Kidney (tissue), 13 donors: ENCODE measurements at regions not wholly inside any gene's neighbourhood (a gene's known extent, or its start where the extent isn't known, plus 50 kb on each side); places are given as distances from the start of the nearest gene placed in this dataset.
A peak's percentile ranks its signal among the peaks of the same experiment; 100 is the strongest.

ENCODE experiments used
- DNase-seq, 5 donors: peaks; one replicate each; pipeline ENCODE4 v3.0.0-alpha.2; 2013 to 2020
- FAIRE-seq: peaks from 2 replicates; lab custom pipeline; 2012; peaks lifted over from hg19 to GRCh38; lab: Jason Lieb, UNC
- H3K27ac ChIP-seq, 2 donors: one replicate each; pipeline ENCODE4 v1.7.0; 2013; ENCODE audit warnings: low read depth in 2 of 2, low read length in 2 of 2, inconsistent platforms in 1 of 2
- H3K27me3 ChIP-seq: one replicate; pipeline ENCODE4 v1.7.1; 2013; ENCODE audit warnings: low read length, inconsistent platforms; ENCODE audit not compliant: control insufficient read depth, insufficient read depth
- H3K36me3 ChIP-seq, 3 donors: one replicate each; pipeline versions ENCODE4 v1.7.0 to v1.7.1; 2013; ENCODE audit warnings: low read length in 3 of 3, control low read depth in 1 of 3, inconsistent platforms in 1 of 3; ENCODE audit not compliant: insufficient read depth in 3 of 3, control insufficient read depth in 2 of 3
- H3K4me1 ChIP-seq, 3 donors: one replicate each; pipeline versions ENCODE4 v1.7.0 to v1.7.1; 2013; ENCODE audit warnings: low read length in 3 of 3, inconsistent platforms in 1 of 3, low read depth in 1 of 3; ENCODE audit not compliant: control insufficient read depth in 2 of 3, insufficient read depth in 2 of 3
- H3K4me3 ChIP-seq, 3 donors: one replicate each; pipeline versions ENCODE4 v1.7.0 to v1.8.1; 2013; ENCODE audit warnings: low read length in 3 of 3, control low read depth in 1 of 3, inconsistent platforms in 1 of 3
- H3K9ac ChIP-seq, 3 donors: one replicate each; pipeline versions ENCODE4 v1.7.0 to v1.7.1; 2013; ENCODE audit warnings: low read length in 3 of 3, control low read depth in 1 of 3, inconsistent platforms in 1 of 3
- H3K9me3 ChIP-seq, 3 donors: one replicate each; pipeline versions ENCODE4 v1.7.0 to v1.7.1; 2013; ENCODE audit warnings: low read length in 3 of 3, control low read depth in 1 of 3, inconsistent platforms in 1 of 3; ENCODE audit not compliant: control insufficient read depth in 2 of 3, insufficient read depth in 1 of 3
- intact Hi-C: fragments of 100-400 bp; cut with DNase I; formaldehyde crosslinking; loops from one replicate; pipeline ENCODE4 v1.11.1; 2022
- TF ChIP-seq, protein P1 (sequence below): IDR thresholded peaks from 3 replicates; pipeline ENCODE4 v1.5.1; 2012; ENCODE audit warnings: mild to moderate bottlenecking, moderate library complexity, borderline replicate concordance; ENCODE audit not compliant: insufficient read depth; ENCODE audit errors: extremely low read depth
- donor health status: control.
- donor health status: control.
- donor health status: control.
- donor health status: control.
- donor health status: control.
- donor health status: DM: yes; HTN: yes; CAD: no.
- donor health status: Normal renal cell carcinoma (clear cell type).

GRCh38 chr11:37378958-37379357, 780.9 kb upstream of the RAG2 start:
- DNase-seq (peak in 1 of 5 donors; percentile 7), FAIRE-seq (no peak)
- TF ChIP-seq, protein P1, sequence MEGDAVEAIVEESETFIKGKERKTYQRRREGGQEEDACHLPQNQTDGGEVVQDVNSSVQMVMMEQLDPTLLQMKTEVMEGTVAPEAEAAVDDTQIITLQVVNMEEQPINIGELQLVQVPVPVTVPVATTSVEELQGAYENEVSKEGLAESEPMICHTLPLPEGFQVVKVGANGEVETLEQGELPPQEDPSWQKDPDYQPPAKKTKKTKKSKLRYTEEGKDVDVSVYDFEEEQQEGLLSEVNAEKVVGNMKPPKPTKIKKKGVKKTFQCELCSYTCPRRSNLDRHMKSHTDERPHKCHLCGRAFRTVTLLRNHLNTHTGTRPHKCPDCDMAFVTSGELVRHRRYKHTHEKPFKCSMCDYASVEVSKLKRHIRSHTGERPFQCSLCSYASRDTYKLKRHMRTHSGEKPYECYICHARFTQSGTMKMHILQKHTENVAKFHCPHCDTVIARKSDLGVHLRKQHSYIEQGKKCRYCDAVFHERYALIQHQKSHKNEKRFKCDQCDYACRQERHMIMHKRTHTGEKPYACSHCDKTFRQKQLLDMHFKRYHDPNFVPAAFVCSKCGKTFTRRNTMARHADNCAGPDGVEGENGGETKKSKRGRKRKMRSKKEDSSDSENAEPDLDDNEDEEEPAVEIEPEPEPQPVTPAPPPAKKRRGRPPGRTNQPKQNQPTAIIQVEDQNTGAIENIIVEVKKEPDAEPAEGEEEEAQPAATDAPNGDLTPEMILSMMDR, result no peak
- H3K4me1 ChIP-seq, result no peaks in the 10 kb centered on the region
- intact Hi-C loops, result no loop called here
- H3K9me3 ChIP-seq, result peaks cover 0 to 3% (median 0%) of the 10 kb centered on the region in 3 donors
- no peak overlapping the region for H3K4me3 ChIP-seq
- no peaks in the 10 kb centered on the region for H3K27me3 ChIP-seq
- no peaks in the 10 kb centered on the region for H3K36me3 ChIP-seq
- no peak overlapping the region for H3K27ac ChIP-seq
- H3K9ac ChIP-seq, result no peak overlapping the region

DNA sequence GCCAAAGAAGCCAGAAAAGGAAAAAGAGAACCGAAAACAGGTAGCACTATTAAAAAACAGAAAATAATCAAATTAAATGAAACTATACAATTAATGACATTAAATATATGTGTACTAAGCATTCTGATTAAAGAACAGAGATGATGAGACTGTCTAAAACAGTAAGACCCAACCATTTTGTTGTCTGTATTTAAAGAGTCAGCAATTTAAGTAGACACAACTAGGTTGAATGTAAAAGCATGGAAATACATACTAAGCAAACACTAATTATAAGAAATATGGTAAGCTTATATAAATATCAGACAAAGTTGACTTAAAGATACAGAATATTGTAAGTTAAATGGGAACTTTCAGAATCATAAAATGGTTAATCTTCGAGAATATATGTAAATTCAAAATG, 774.6 kb upstream of the RAG2 start:
- FAIRE-seq, result no peak
- intact Hi-C loops, result no loop called here
- Histone ChIP-seq H3K9me3 (peaks cover 0 to 5% (median 0%) of the 10 kb centered on the region in 3 donors), H3K9ac (no peak overlapping the region), H3K4me1 (no peaks in the 10 kb centered on the region), H3K27ac (no peak overlapping the region), H3K27me3 (no peaks in the 10 kb centered on the region), H3K36me3 (no peaks in the 10 kb centered on the region), H3K4me3 (no peak overlapping the region)
- no peak for DNase-seq
- TF ChIP-seq, protein P1, result no peak

- Histone ChIP-seq H3K27me3 (no peaks in the 10 kb centered on the region), H3K4me1 (no peaks in the 10 kb centered on the region), H3K27ac (no peak overlapping the region), H3K4me3 (no peak overlapping the region), H3K9me3 (peaks cover 0 to 5% (median 0%) of the 10 kb centered on the region in 3 donors), H3K9ac (no peak overlapping the region), H3K36me3 (no peaks in the 10 kb centered on the region)
- TF ChIP-seq, protein P1, result no peak
- FAIRE-seq (no peak), DNase-seq (no peak)
- intact Hi-C loops, result no loop called here
Measured at GRCh38 chr11:37371346-37371970, 773.4 kb upstream of the RAG2 start.

- FAIRE-seq (no peak), DNase-seq (no peak)
- Histone ChIP-seq H3K36me3 (no peaks in the 10 kb centered on the region), H3K27ac (no peak overlapping the region), H3K4me3 (no peak overlapping the region), H3K4me1 (no peaks in the 10 kb centered on the region), H3K9ac (no peak overlapping the region), H3K27me3 (no peaks in the 10 kb centered on the region), H3K9me3 (peaks cover 0 to 5% (median 0%) of the 10 kb centered on the region in 3 donors)
- TF ChIP-seq, protein P1, result no peak
- intact Hi-C loops, result no loop called here
Measured at GRCh38 chr11:37370817-37371216, 772.8 kb upstream of the RAG2 start.
